ENCODE measurements at regions not wholly inside any gene's neighbourhood (a gene's known extent, or its start where the extent isn't known, plus 50 kb on each side); places are given as distances from the start of the nearest gene placed in this dataset.

- no peaks in the 10 kb centered on the region for H4K20me1 ChIP-seq (ENCODE audit: insufficient read depth, low read length)
- no peak overlapping the region for H2BK5ac ChIP-seq (ENCODE audit: low read depth, low read length, poor library complexity, severe bottlenecking)
- no peak overlapping the region for H3K4me3 ChIP-seq (ENCODE audit: insufficient read depth, low read depth, low read length)
- no peak overlapping the region for H3K27ac ChIP-seq (ENCODE audit: insufficient read depth, low read length)
- no peak overlapping the region for H3K18ac ChIP-seq (ENCODE audit: low read depth, low read length)
- H3K9ac ChIP-seq (ENCODE audit: low read depth, low read length) = no peak overlapping the region
- dilution Hi-C loops (cut with HindIII; ENCODE audit: low sequenced_read_pairs, unreplicated experiment) (no loop called here), in situ Hi-C loops (cut with MboI; ENCODE audit: low sequenced_read_pairs) (no loop called here), intact Hi-C loops (cut with micrococcal nuclease) (no loop called here)
- H4K5ac ChIP-seq (ENCODE audit: low read depth, low read length) = no peak overlapping the region
- H3K56ac ChIP-seq (ENCODE audit: extremely low read depth, insufficient read depth, low read length) = no peak overlapping the region
- no peak overlapping the region for H2AK9ac ChIP-seq (replicated peaks; ENCODE audit: low read depth, low read length, poor library complexity)
- no peaks in the 10 kb centered on the region for H3K36me3 ChIP-seq (ENCODE audit: control insufficient read depth, insufficient read depth, low read length)
- H3K9me1 ChIP-seq (ENCODE audit: insufficient read depth, low read length) = no peaks in the 10 kb centered on the region
- no peak overlapping the region for H2AFZ ChIP-seq (replicated peaks; ENCODE audit: low read length, poor library complexity)
- POLR2A ChIA-PET (ENCODE audit: unreplicated experiment) = no interaction called here
- H2BK20ac ChIP-seq (ENCODE audit: low read depth, low read length) = no peak overlapping the region
- ATAC-seq (ENCODE audit: low read depth) = no peak
- H3K4me1 ChIP-seq (ENCODE audit: control insufficient read depth, insufficient read depth, low read length) = no peaks in the 10 kb centered on the region
- H3K27me3 ChIP-seq (ENCODE audit: control insufficient read depth, insufficient read depth, low read length) = no peaks in the 10 kb centered on the region
- H3K9me3 ChIP-seq (ENCODE audit: control insufficient read depth, insufficient read depth, low read length) = peaks cover 2% of the 10 kb centered on the region
- no peak for DNase-seq
- H4K8ac ChIP-seq (ENCODE audit: low read depth in 2 of 2, low read length in 2 of 2) = no peak overlapping the region
- H3K23ac ChIP-seq (ENCODE audit: low read depth, low read length) = no peak overlapping the region
- no peak overlapping the region for H3K14ac ChIP-seq (replicated peaks; ENCODE audit: low read depth, low read length)
- no peak overlapping the region for H3K4me2 ChIP-seq (ENCODE audit: low read depth, low read length)
- no peak overlapping the region for H3K4ac ChIP-seq (ENCODE audit: low read depth, low read length)
- no peak overlapping the region for H2BK15ac ChIP-seq (ENCODE audit: low read depth, low read length)
- no peak for TF ChIP-seq RFX5 (IDR thresholded peaks at IDR 0.05; ENCODE audit: low read depth, low read length)
- no peak for TF ChIP-seq POLR2A (IDR thresholded peaks at IDR 0.05; ENCODE audit: low read depth, low read length)
- no peak for TF ChIP-seq USF2 (IDR thresholded peaks at IDR 0.05; ENCODE audit: low read depth, low read length)
- no peak for TF ChIP-seq MAZ (IDR thresholded peaks at IDR 0.05; ENCODE audit: borderline replicate concordance, low read depth, low read length)
- TF ChIP-seq MXI1 (IDR thresholded peaks at IDR 0.05; ENCODE audit: borderline replicate concordance, low read depth, low read length) = no peak
- TF ChIP-seq FOS (IDR thresholded peaks at IDR 0.05; ENCODE audit: low read depth, low read length) = no peak
- no peak for TF ChIP-seq RCOR1 (IDR thresholded peaks at IDR 0.05; ENCODE audit: insufficient replicate concordance, low read length)
- TF ChIP-seq MAFK (IDR thresholded peaks at IDR 0.05; ENCODE audit: low read depth, low read length) = no peak
- no peak for TF ChIP-seq CHD1 (IDR thresholded peaks at IDR 0.05; ENCODE audit: low read depth, low read length)
- no peak for TF ChIP-seq CEBPB (IDR thresholded peaks at IDR 0.05; ENCODE audit: low read depth, low read length)
- TF ChIP-seq BHLHE40 (IDR thresholded peaks at IDR 0.05; ENCODE audit: low read depth, low read length) = no peak
- no peak for TF ChIP-seq RAD21 (IDR thresholded peaks at IDR 0.05; ENCODE audit: low read length)
- no peak for TF ChIP-seq CTCF (conservative IDR thresholded peaks at IDR 0.05; ENCODE audit: low read depth, low read length)
- no peak for TF ChIP-seq ELK1 (IDR thresholded peaks at IDR 0.05; ENCODE audit: borderline replicate concordance, low read depth, low read length)
- no peak for TF ChIP-seq SMC3 (IDR thresholded peaks at IDR 0.05; ENCODE audit: low read depth, low read length)
- TF ChIP-seq NFE2L2 (IDR thresholded peaks at IDR 0.05; ENCODE audit: low read depth, low read length) = no peak
- CTCF ChIA-PET = no interaction called here
- no peak overlapping the region for H2AK5ac ChIP-seq (ENCODE audit: low read depth, low read length)
- no peaks in the 10 kb centered on the region for H3K79me1 ChIP-seq (ENCODE audit: low read depth in 1 of 2, low read length in 2 of 2)
- WGBS, 2 experiments (ENCODE audit: extremely low coverage in 2 of 2, insufficient read length in 1 of 2) = no CpG with 5 or more reads among the region's 1 CpG
- no peak overlapping the region for H4K91ac ChIP-seq (ENCODE audit: insufficient read depth, low read depth, low read length)
- no TSS peak for BruUV-seq (replicated peaks)
- no peak overlapping the region for H2BK120ac ChIP-seq (ENCODE audit: low read depth, low read length)
Observed at GRCh38 chr6:120410586-120410985, 923.7 kb downstream of the TBC1D32 start.

All from IMR-90 (cell line).